ENCODE measurements at regions not wholly inside any gene's neighbourhood (a gene's known extent, or its start where the extent isn't known, plus 50 kb on each side); places are given as distances from the start of the nearest gene placed in this dataset.

GRCh38 chr3:10653241-10653640, 147.9 kb upstream of the ATP2B2 start:
- TF ChIP-seq GRHL2 (CRISPR knock-in tag; IDR thresholded peaks at IDR 0.05; ENCODE audit: insufficient replicate concordance, severe bottlenecking): no peak
- no peak for TF ChIP-seq ETV6 (CRISPR knock-in tag; IDR thresholded peaks at IDR 0.05)
- no peak for TF ChIP-seq SMAD3 (CRISPR knock-in tag; IDR thresholded peaks at IDR 0.05; ENCODE audit: borderline replicate concordance)
- no peak for TF ChIP-seq AFF4 (CRISPR knock-in tag; IDR thresholded peaks at IDR 0.05; ENCODE audit: borderline replicate concordance)
- no peak for TF ChIP-seq CTCF (IDR thresholded peaks at IDR 0.05)
- TF ChIP-seq STAT6 (CRISPR knock-in tag; conservative IDR thresholded peaks at IDR 0.05; ENCODE audit: low read depth): no peak
- TF ChIP-seq ZNF512 (CRISPR knock-in tag; IDR thresholded peaks at IDR 0.05; ENCODE audit: borderline replicate concordance): no peak
- TF ChIP-seq USF1 (CRISPR knock-in tag; IDR thresholded peaks at IDR 0.05): no peak
- no peak for TF ChIP-seq CREB1 (CRISPR knock-in tag; IDR thresholded peaks at IDR 0.05)
- no peak for TF ChIP-seq USF2 (CRISPR knock-in tag; IDR thresholded peaks at IDR 0.05)
